ENCODE measurements at regions not wholly inside any gene's neighbourhood (a gene's known extent, or its start where the extent isn't known, plus 50 kb on each side); places are given as distances from the start of the nearest gene placed in this dataset.

DNA sequence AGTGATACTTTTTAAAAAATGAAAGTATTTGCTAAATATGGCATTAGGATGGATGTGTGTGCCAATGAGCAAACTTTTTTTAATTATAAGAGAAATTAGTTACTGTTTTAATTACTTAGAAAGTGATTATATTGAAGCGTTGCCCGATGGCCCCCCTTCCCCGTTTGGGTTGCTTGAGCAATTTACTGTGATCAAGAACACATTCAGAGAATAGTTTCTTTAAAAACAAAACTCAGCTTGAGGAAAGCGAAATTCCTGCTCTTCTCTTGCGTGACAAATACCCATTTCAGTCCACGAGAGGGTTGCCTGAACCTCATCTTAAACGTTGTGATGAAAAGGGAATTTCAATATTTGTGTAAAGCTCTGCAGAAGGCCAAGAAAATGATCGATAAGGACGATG lies 234.1 kb downstream of the GATA3 start:
- H3K9ac ChIP-seq (ENCODE audit: low read length): no peak overlapping the region
- TF ChIP-seq, protein P1, sequence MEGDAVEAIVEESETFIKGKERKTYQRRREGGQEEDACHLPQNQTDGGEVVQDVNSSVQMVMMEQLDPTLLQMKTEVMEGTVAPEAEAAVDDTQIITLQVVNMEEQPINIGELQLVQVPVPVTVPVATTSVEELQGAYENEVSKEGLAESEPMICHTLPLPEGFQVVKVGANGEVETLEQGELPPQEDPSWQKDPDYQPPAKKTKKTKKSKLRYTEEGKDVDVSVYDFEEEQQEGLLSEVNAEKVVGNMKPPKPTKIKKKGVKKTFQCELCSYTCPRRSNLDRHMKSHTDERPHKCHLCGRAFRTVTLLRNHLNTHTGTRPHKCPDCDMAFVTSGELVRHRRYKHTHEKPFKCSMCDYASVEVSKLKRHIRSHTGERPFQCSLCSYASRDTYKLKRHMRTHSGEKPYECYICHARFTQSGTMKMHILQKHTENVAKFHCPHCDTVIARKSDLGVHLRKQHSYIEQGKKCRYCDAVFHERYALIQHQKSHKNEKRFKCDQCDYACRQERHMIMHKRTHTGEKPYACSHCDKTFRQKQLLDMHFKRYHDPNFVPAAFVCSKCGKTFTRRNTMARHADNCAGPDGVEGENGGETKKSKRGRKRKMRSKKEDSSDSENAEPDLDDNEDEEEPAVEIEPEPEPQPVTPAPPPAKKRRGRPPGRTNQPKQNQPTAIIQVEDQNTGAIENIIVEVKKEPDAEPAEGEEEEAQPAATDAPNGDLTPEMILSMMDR (IDR thresholded peaks at IDR 0.05; ENCODE audit: insufficient read depth, low read length, poor library complexity, severe bottlenecking): no peak
- no peak for TF ChIP-seq EZH2phosphoT487 (conservative IDR thresholded peaks at IDR 0.05; ENCODE audit: low read length)
- no peak overlapping the region for H3K27ac ChIP-seq (ENCODE audit: low read depth, low read length)
- no peaks in the 10 kb centered on the region for H3K9me3 ChIP-seq (ENCODE audit: insufficient read depth, low read length)
- H3K4me3 ChIP-seq (ENCODE audit: insufficient read depth, low read length, poor library complexity, severe bottlenecking): no peak overlapping the region
- H3K9me2 ChIP-seq (replicated peaks; ENCODE audit: insufficient read depth, low read length): no peaks in the 10 kb centered on the region
- no peak overlapping the region for H3K4me2 ChIP-seq (ENCODE audit: low read depth, low read length, poor library complexity, severe bottlenecking)
- H3F3A ChIP-seq (ENCODE audit: insufficient read depth): no peaks in the 10 kb centered on the region
- no peaks in the 10 kb centered on the region for H3K27me3 ChIP-seq (ENCODE audit: low read length)
- H3K36me3 ChIP-seq (ENCODE audit: low read length): no peaks in the 10 kb centered on the region
- no peaks in the 10 kb centered on the region for H4K20me1 ChIP-seq (ENCODE audit: low read depth, low read length)
- no peaks in the 10 kb centered on the region for H3K79me2 ChIP-seq (ENCODE audit: insufficient read depth, low read length)
- no peak overlapping the region for H2AFZ ChIP-seq (ENCODE audit: low read depth, low read length, severe bottlenecking)

DNA sequence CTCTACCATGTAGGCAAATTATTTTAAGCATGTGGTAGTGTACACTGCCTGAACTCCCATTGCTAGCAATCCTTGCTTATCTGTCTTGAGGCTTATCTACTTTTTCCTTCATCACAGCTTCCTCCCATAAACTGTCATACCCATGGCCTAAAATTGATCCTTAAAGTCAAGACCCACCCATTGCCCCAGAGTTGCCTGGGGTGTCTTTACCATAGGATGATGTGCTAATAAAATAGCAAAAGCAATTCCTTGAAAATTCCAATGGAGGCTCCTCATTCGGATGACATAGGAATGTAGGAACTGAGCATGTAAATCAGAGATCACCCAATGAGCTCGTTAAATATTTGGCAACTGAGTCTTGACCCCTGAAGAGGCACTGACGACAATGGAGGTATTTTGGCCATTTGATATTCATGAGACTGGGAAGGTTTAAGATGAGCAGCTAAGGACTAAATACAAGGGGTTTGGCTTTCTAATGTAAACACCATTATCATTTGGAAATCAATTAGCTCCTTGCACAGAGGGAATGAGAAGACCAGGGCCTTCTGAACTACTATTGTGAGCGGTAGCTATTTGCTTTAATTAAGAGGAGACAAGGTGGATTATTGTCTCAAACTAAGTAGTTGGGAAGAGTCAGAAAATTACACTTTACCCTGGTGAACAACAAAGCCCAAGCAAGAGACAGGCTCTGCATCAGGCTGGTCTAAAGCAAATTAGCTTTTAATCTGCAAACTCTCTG lies 234.9 kb downstream of the GATA3 start:
- TF ChIP-seq EZH2phosphoT487 (conservative IDR thresholded peaks at IDR 0.05; ENCODE audit: low read length): no peak
- TF ChIP-seq, protein P1 (IDR thresholded peaks at IDR 0.05; ENCODE audit: insufficient read depth, low read length, poor library complexity, severe bottlenecking): no peak
- Histone ChIP-seq H3K9ac (ENCODE audit: low read length) (no peak overlapping the region), H3K36me3 (ENCODE audit: low read length) (no peaks in the 10 kb centered on the region), H3K27ac (ENCODE audit: low read depth, low read length) (no peak overlapping the region), H3K79me2 (ENCODE audit: insufficient read depth, low read length) (no peaks in the 10 kb centered on the region), H3K9me2 (replicated peaks; ENCODE audit: insufficient read depth, low read length) (no peaks in the 10 kb centered on the region), H4K20me1 (ENCODE audit: low read depth, low read length) (no peaks in the 10 kb centered on the region), H3F3A (ENCODE audit: insufficient read depth) (no peaks in the 10 kb centered on the region), H3K4me3 (ENCODE audit: insufficient read depth, low read length, poor library complexity, severe bottlenecking) (no peak overlapping the region), H3K9me3 (ENCODE audit: insufficient read depth, low read length) (no peaks in the 10 kb centered on the region), H3K27me3 (ENCODE audit: low read length) (no peaks in the 10 kb centered on the region), H2AFZ (ENCODE audit: low read depth, low read length, severe bottlenecking) (no peak overlapping the region), H3K4me2 (ENCODE audit: low read depth, low read length, poor library complexity, severe bottlenecking) (no peak overlapping the region)

DNA sequence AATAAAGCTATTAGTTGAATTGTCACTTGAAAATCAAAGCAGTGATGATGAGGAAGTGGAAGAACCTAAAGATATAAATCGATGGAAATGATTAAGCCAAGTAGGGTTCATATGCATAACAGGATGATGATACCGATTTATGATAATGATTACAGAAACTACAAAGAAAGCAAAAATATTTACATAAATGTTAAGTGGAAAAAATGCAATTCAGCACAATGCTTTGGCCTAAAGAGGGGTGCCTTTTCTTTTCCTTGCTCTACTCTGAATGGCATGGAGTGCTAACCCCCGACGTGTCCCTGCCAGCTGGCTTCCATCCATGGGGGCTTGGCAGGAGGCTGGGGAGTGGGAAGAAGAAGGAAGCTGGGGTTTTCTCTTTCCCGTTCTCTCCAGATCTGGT lies 240.3 kb downstream of the GATA3 start:
- Histone ChIP-seq H2AFZ (ENCODE audit: low read depth, low read length, severe bottlenecking) (no peak overlapping the region), H3K27ac (ENCODE audit: low read depth, low read length) (no peak overlapping the region), H3F3A (ENCODE audit: insufficient read depth) (no peaks in the 10 kb centered on the region), H3K36me3 (ENCODE audit: low read length) (no peaks in the 10 kb centered on the region), H4K20me1 (ENCODE audit: low read depth, low read length) (no peaks in the 10 kb centered on the region), H3K4me3 (ENCODE audit: insufficient read depth, low read length, poor library complexity, severe bottlenecking) (no peak overlapping the region), H3K9ac (ENCODE audit: low read length) (no peak overlapping the region), H3K9me3 (ENCODE audit: insufficient read depth, low read length) (no peaks in the 10 kb centered on the region), H3K79me2 (ENCODE audit: insufficient read depth, low read length) (no peaks in the 10 kb centered on the region), H3K4me2 (ENCODE audit: low read depth, low read length, poor library complexity, severe bottlenecking) (no peak overlapping the region), H3K9me2 (replicated peaks; ENCODE audit: insufficient read depth, low read length) (no peaks in the 10 kb centered on the region), H3K27me3 (ENCODE audit: low read length) (no peaks in the 10 kb centered on the region; the same call in 1 of the 2 replicates)
- TF ChIP-seq, protein P1 (IDR thresholded peaks at IDR 0.05; ENCODE audit: insufficient read depth, low read length, poor library complexity, severe bottlenecking): no peak
- TF ChIP-seq EZH2phosphoT487 (conservative IDR thresholded peaks at IDR 0.05; ENCODE audit: low read length): no peak
